ENCODE measurements at regions not wholly inside any gene's neighbourhood (a gene's known extent, or its start where the extent isn't known, plus 50 kb on each side); places are given as distances from the start of the nearest gene placed in this dataset.

DNA sequence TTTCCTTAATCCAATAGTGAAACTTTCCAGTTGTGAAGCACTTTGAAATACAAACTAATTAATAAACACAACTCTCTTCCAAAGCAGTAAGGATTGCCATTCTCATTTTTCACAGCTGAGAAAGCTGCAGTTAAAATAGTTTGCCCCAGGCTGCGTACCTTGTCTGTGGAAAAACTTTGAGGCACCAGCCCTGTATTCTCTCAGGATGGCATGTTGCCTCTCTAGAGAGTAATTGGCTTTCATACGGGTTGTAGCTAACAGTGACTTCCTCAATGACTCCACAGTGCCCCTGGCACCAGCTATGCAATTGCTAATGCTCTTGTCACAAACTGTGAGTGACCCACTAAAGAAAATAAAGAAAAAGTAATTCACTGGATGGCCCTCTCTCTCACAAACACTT lies 345.7 kb downstream of the MTX2 start:
- H3K4me1 ChIP-seq = no peaks in the 10 kb centered on the region; the same call in none of the 2 replicates
- H3K27me3 ChIP-seq = no peaks in the 10 kb centered on the region
- no peaks in the 10 kb centered on the region for H3K36me3 ChIP-seq
- TF ChIP-seq CTCF (IDR thresholded peaks at IDR 0.05; ENCODE audit: low read depth, low read length) = no peak
- DNase-seq = no peak
- H3K4me3 ChIP-seq (ENCODE audit: low read depth, low read length) = no peak overlapping the region
- H3K9me3 ChIP-seq = no peaks in the 10 kb centered on the region

DNA sequence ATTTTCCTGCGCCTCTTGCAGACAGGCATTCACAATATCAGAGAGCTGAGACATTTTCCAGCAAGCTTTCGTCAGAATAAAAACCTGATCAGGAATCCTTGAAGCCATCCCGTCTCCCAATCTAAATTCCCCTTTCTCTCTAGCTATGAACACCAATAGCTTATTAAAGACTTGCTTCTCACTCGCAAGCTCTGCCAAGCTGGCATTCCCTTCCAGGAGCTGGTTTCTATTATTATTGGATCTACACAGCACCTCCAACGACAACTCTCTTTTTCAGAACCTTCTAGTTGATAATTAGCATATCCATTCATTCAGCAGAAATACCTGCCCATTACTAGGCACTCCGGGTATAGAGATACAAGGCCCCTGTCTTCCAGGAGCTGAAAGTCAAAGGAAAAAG lies 350.3 kb downstream of the MTX2 start:
- Histone ChIP-seq H3K36me3 (no peaks in the 10 kb centered on the region), H3K9me3 (no peaks in the 10 kb centered on the region), H3K4me1 (no peaks in the 10 kb centered on the region), H3K27me3 (no peaks in the 10 kb centered on the region), H3K4me3 (ENCODE audit: low read depth, low read length) (no peak overlapping the region)
- TF ChIP-seq CTCF (IDR thresholded peaks at IDR 0.05; ENCODE audit: low read depth, low read length) = no peak
- DNase-seq = no peak

GRCh38 chr2:176621350-176621749 lies 352.1 kb downstream of the MTX2 start:
- no peaks in the 10 kb centered on the region for H3K4me1 ChIP-seq
- no peak for DNase-seq
- H3K9me3 ChIP-seq = no peaks in the 10 kb centered on the region
- no peaks in the 10 kb centered on the region for H3K27me3 ChIP-seq
- no peaks in the 10 kb centered on the region for H3K36me3 ChIP-seq
- TF ChIP-seq CTCF (IDR thresholded peaks at IDR 0.05; ENCODE audit: low read depth, low read length) = no peak
- H3K4me3 ChIP-seq (ENCODE audit: low read depth, low read length) = no peak overlapping the region

DNA sequence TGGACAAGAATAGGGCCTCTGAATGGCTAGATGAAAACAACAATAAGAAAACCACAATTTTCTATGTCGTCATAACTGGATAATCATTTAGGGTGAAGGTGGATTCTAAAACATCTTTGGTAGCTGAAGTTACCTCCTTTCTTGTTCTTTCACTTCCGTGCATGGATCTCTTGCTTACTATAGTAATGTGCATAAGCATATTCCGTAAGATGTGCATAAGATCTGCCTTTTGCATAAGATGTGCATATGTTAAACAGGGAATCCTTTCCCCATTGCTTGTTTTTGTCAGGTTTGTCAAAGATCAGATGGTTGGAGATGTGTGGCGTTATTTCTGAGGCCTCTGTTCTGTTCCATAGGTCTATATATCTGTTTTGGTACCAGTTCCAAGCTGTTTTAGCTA lies 353.6 kb downstream of the MTX2 start:
- Histone ChIP-seq H3K9me3 (no peaks in the 10 kb centered on the region), H3K4me1 (no peaks in the 10 kb centered on the region), H3K4me3 (ENCODE audit: low read depth, low read length) (no peak overlapping the region), H3K36me3 (no peaks in the 10 kb centered on the region), H3K27me3 (no peaks in the 10 kb centered on the region)
- DNase-seq = no peak
- no peak for TF ChIP-seq CTCF (IDR thresholded peaks at IDR 0.05; ENCODE audit: low read depth, low read length)

- Histone ChIP-seq H3K9me3 (no peaks in the 10 kb centered on the region), H3K4me3 (ENCODE audit: low read depth, low read length) (no peak overlapping the region), H3K4me1 (no peaks in the 10 kb centered on the region), H3K36me3 (no peaks in the 10 kb centered on the region), H3K27me3 (no peaks in the 10 kb centered on the region)
- no peak for TF ChIP-seq CTCF (IDR thresholded peaks at IDR 0.05; ENCODE audit: low read depth, low read length)
- DNase-seq = no peak
Observed at GRCh38 chr2:176626796-176627195, 357.6 kb downstream of the MTX2 start.

GRCh38 chr2:176628438-176628837 lies 359.2 kb downstream of the MTX2 start:
- H3K9me3 ChIP-seq = no peaks in the 10 kb centered on the region
- no peaks in the 10 kb centered on the region for H3K27me3 ChIP-seq
- H3K4me3 ChIP-seq (ENCODE audit: low read depth, low read length) = no peak overlapping the region
- no peak for DNase-seq
- H3K4me1 ChIP-seq = no peaks in the 10 kb centered on the region
- no peaks in the 10 kb centered on the region for H3K36me3 ChIP-seq
- TF ChIP-seq CTCF (IDR thresholded peaks at IDR 0.05; ENCODE audit: low read depth, low read length) = no peak
